G401 (cell line): ENCODE measurements at regions not wholly inside any gene's neighbourhood (a gene's known extent, or its start where the extent isn't known, plus 50 kb on each side); places are given as distances from the start of the nearest gene placed in this dataset.
"Not testable (repeated sequence)": the region's sequence is repeated elsewhere in the genome, so short reads cannot be mapped to it uniquely, and the experiment has no call there.

Experiments used
- DNase-seq: peaks from one replicate; pipeline ENCODE4 v3.0.0-alpha.2; 2015; ENCODE audit warnings: low spot score
- in situ Hi-C: cut with HindIII; loops from 2 replicates; pipeline ENCODE4 v1.10.0; 2016; ENCODE audit warnings: low sequenced_read_pairs, mixed read lengths

DNA sequence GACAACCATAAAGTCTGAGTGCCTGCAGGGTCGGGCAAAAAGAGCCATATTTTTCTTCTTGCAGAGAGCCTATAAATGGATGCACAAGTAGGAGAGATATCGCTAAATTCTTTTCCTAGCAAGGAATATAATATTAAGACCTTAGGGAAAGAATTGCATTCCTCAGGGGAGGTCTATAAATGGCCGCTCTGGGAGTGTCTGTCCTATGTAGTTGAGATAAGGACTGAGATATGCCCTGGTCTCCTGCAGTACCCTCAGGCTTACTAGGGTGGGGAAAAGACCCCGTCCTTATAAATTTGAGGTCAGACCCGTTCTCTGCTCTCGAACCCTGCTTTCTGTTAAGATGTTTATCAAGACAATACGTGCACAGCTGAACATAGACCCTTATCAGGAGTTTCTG, 250.9 kb downstream of the ANKRD50 start:
- DNase-seq, in situ Hi-C loops: not testable (repeated sequence)

DNA sequence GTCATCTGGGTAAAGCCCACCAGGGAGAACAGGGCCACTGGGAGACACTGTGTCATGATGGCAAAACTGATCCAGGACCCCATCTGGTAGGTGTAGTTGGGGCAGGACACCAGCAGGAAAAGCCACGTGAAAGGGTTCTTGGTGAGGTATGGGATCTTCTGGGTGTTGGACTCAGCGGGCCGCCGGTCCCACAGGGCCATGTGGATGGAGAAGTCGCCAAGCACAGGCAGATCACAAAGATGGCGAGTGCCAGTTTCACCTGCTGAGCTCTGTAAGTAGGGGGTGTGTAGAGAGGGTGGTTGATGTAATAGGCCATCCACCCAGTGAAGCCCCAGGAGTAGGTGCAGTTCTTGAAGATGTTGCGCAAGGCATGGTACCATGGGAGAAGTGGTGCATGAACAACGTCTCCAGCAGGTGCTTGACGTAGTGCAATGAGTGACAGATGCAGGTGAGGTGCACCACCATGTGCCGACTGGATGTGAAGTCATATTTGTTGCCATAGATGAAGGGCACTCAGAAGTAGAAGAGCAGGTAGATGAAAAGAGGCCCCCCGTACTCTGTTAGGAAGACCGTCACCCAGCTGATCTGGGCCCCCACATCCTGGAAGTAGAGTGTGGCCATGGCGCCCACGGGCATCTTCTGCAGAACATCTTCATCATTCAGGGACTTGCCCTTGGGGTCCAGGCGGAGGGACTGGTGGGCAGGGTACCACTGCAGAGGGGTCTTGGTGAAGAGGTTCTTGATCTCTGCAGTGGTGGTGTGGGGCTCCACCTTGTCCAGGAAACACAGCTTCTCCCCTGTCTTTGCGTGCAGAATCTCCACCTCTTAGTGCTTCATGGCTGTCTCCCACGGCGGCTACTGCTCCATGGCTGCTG, 249.3 kb downstream of the ANKRD50 start:
- in situ Hi-C loops = no loop called here
- DNase-seq = no peak

DNA sequence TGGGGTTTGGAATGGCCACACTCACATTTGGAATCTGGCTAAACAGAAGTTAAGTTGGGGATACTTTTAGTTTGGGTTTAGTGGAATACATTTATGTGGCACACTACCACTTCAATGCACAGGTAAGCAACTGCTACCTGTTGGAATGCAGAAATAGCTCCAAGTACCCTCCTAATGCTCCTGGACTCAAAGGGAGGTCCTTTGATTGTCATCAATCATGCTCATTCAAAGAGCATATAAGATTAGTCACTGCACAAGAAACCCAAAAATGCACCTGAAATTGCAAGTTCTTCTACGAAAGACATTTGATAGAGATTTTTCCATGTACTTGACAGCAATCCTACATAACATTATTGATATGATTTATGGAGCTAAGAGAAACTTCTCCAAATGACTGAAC, 247.7 kb downstream of the ANKRD50 start:
- in situ Hi-C loops = no loop called here
- no peak for DNase-seq

DNA sequence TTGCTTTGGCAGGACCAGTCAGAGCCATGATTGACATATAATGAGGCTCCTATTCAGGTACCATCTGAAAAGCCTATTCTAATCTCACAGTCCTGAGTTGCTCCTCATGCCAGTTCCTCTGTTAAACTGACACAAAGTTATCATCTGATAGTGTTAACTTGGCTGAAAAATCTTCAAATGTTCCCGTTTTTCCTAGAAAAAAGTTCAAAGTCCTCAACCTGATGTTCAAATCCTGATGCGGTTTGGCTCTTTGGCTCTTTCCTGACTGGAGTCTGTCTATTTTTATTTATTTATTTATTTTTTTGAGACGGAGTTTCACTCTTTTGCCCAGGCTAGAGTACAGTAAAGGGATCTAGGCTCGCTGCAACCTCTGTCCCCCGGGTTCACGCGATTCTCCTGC, 244.2 kb downstream of the ANKRD50 start:
- DNase-seq = no peak
- in situ Hi-C loops = no loop called here

DNA sequence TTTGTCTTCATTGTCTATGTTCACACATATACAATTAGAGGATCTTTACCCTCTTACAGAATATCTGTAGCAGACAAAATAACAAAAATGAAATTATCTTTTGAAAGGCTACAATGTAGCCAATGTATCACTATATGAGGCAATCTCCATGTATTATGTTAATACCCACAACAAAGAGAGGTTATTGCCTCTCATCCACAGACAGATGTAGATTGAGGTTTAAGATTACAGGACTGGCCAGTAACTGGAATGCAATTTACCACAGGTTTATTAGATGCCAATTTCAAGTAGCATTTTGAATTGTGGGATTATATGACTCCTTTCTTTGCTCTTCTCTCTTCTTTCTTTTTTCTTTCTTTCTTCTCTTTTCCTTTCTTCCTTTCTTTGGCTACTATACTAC, 242.6 kb downstream of the ANKRD50 start:
- in situ Hi-C loops = no loop called here
- no peak for DNase-seq

DNA sequence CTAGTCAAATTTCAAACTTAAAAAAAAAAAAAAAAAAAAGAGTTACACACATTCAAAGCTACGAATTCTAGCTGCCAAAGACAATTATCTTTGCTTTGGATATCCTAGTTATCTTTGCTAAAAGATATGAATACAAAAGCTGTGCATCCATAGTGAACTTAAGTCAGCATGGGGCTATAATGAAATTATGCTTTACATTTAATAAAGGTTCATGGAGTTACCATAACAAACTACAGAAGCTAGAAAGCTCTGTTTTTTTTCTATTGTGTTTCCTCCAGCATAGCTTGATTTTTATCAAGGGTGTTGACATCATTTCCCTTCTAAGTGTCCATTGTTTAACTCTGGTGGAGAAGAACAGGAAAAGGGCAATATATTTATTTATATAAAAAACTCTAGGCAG, 234.1 kb downstream of the ANKRD50 start:
- in situ Hi-C loops = no loop called here
- no peak for DNase-seq

DNA sequence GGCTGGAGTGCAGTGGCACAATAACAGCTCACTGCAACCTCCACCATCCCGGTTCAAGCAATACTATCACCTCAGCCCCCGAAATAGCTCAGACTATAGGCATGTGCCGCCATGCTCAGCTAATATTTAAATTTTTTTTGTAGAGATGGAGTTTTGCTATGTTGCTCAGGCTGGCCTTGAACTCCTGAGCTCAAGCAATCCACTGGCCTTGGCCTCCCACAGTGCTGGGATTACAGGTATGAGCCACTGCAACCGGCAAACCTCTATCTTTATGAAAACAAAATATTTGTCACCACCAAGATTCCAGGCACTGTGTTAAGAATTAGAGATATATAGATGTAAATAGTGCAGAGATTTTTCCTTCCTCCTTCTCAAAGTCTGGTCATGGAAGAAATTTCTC, 232.5 kb downstream of the ANKRD50 start:
- in situ Hi-C loops = no loop called here

DNA sequence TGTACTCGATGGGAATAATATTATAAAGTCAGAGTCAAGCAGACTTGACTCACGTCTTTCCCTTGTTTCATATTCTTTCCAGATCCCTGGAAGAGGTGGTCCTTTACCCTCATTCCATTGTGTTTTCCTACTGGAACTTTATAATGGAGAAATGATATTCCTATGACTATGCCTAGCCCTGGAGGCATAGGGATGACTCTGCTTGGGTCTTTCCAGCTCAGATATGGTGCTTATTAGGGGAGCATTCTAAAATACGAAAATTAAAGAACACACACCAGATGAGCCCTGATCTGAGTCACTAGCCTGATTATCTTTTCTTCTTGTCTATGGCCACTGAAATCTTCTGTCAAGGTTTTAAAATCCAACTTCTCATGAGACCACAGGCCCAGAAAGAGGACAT, 231.4 kb downstream of the ANKRD50 start:
- in situ Hi-C loops = no loop called here
- no peak for DNase-seq

More for the DNA sequence above, 232.5 kb downstream of the ANKRD50 start:
- DNase-seq = no peak

DNA sequence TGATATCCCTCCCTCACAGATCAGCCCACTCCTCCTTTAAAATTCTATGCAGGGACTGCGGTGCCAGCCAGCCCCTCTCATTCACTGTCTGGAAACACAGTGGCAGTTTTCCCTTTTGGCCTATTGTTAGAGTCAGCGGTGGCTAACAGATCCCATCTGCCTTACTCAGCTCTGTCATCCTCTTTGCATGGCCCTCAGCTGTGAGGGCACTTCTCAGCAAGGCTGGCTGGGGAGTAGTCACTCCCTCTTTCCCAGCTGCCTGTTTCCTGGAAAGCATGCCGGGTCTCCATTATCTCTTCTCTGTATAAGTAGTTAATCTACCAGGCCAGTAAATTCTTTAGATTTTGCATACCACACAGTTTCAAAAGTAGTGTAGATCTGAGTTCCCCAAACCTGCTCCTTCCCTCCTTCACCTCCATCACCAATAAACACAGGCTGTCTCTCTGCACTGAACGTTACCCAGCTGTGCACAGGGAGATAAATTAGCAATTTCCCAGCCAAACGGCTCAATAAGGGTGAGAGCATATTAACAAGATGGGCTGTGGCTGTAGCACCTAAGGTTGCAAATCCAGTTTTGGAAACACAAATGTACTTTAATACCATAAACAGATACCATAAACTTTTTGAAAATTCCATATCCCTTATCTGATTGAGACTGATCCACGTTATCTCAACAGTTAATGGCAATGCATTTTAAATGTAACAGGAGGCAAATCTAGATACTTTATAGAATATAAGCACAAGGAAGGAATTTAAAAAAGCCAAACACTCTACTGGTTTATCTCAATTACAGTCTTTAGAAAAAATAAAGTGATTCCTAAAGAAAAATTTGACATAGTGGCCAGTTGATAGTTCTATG, 229.3 kb downstream of the ANKRD50 start:
- in situ Hi-C loops = no loop called here
- no peak for DNase-seq

DNA sequence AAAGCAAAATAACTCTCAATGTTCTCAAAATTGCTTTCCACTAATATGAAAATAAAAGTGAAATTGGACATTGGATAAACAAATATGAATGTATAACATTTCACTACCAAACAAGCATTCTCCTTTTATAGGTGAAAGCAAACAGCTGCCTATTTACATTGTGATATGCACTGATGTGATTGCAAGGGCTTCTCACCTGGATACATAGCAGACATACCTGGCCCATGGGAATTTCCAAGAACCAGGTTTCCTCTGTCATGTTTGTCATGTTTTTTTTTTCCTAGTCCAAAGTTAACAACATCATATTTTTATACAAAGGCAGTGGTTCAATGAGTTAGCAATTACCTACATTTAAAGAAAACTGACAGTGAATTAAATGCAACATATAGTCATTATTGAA, 228.5 kb downstream of the ANKRD50 start:
- in situ Hi-C loops = no loop called here
- no peak for DNase-seq

DNA sequence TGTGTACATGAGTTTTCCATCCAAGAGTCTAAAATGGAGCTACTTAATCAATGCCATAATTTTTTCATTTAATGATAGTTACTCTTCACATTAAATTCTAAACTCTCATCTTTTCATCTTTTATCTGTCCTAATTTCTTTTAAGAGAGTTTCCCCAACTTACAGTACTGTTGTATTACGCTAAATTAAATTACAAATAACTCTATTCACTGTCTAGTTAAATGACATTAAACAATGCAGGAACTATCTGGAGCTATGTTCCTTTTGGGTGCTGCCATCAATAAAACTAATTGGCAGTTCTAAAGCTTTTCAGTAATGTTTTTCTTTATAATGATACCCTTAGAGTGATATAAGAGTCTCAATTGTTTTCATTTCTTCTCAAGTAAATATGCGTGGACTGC, 227.6 kb downstream of the ANKRD50 start:
- DNase-seq = no peak
- in situ Hi-C loops = no loop called here

DNA sequence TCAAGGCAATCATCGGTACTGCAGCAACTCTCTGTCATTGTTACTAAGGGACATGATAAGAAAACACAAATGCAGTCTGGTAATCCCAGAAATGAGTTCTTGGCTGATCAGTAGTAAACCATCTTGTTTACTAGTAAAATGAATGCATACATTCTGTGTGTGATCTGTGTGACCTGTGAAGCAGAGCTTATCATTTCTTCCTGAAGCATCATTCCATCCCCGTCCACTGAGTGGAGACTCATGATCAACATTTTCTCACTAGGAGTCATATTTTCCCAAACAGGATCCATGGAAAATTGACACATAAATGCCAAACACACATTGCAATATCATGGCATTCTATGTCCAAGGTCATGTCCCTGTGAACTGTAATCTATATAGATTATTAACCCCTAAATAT, 226.1 kb downstream of the ANKRD50 start:
- in situ Hi-C loops = no loop called here
- no peak for DNase-seq

DNA sequence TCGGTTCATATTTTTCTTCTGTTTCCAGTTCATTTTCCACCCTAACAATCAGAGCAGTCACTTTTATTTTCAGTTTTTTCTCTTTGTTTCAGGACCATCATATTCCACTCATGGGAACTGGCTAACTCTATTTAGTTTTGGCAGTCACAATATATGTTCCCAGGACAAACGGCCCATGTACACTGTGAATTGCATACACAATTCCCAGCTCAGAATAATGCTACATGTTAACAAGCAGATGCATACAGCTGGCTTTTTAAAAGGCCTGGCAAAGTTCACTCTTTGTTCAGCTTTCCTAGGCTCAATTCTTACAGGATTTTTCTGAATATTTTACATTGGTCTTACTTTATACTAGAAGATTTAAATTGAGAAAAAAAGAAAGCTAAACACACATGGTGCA, 224.9 kb downstream of the ANKRD50 start:
- DNase-seq = no peak
- in situ Hi-C loops = no loop called here

DNA sequence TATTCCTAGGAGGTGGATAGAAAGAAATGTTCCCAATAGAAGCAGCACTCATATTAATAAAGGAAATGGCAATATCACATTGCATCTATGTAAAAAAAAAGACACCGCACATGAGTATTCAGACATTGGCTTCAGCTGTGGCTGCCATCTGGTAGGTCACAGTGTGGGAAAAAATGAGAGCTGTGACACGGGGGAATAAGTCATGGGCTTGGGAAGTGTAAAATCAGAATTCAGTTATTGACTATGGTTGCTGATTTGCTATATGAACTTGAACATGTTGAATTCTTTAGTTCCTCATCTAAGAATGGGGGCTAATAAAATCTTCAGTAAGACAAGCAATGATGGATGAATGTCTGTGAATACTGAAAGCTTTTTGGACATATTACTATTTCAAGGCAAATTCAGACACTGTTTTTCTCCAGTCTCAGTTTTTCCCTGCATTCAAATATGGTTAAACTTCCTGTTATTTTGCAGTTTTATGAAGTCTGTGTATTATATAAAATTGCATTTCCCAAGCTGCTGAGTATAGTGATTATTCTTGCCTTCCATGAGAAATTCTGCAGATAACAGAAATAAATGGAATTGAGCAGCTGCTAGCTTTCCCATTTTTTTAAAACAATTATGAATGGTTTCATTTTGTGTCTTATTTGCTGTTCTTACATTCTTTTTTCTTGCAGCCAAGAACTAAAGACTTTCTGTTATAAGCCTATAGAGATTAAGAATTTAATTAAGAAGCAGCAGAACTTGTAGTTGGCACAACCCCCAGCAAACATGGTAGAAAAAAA, 221.0 kb downstream of the ANKRD50 start:
- in situ Hi-C loops = no loop called here
- no peak for DNase-seq

DNA sequence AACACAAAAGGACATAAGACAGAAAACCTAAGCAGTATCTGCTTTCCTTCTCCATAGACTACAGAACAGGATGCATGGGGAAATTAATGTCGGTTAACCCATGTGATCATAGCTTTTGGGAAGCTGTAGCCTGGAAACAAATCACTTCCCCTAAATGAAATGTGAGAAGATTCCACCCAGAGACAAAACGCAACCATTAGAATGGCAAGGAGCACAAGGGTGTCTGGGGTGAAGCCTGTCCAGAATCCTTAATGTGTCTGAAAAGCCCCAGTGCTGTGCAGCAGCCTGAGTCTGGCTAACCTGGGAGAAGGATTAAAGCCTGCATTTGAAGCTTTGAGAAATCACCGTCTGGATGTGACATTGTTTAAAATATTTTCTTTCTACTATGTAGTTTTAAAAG, 213.3 kb downstream of the ANKRD50 start:
- in situ Hi-C loops = no loop called here

DNA sequence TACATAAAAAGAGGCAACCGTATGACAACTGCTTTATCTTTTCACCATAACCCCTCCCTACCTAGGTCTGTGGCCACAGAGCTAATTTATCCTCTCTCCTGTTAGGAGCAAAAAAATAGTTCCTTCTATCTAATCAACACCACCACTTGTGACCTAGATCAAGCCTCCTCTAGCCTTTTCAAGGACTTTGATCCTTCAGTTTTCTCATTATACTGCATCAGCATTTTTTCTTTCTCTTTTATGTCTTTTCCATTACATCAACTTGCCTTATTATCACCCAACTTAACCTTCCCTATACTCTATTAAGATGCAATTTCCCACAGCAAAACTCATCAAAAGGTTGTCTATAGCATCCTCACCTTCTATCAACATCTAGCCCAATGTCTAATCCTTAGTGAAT, 211.0 kb downstream of the ANKRD50 start:
- in situ Hi-C loops = no loop called here

More for the DNA sequence above, 213.3 kb downstream of the ANKRD50 start:
- no peak for DNase-seq

DNA sequence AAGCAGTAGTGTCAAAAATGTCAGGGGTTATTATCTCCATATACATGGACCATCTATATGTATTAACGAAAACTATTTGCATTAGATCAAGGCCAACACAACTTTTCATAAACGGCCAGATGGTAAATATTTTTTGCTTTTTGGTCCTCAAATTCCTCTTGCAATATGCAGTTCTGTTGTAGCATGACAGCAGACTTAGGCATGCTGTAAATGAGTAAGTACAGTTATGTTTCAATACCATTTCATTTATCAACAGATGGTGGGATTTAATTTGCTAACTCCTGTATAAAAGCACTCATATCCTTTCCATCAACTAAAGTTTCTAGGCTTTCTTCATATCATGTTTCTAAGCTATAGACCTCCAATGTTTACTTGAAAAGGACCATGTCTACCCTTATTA, 208.1 kb downstream of the ANKRD50 start:
- in situ Hi-C loops = no loop called here
- no peak for DNase-seq

More for the DNA sequence above, 211.0 kb downstream of the ANKRD50 start:
- DNase-seq = no peak

DNA sequence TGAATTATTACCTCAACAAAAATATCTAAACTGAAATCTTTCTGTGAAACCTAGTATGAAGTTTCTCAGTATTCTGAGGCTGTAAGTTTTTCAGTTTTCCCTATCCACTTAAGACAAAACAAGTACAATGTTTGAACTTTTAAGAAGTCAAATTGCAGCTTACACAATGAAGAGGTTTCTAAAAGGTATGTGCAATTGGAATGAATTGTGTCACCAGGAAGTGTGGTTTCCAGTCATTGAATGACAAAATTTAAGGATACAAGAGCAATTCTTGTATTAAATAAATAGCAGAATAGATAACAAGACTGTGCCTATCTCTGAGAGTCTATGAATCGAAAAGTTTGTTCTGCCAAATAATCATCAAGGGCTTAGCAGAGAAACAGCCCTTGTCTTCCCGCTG, 207.3 kb downstream of the ANKRD50 start:
- in situ Hi-C loops = no loop called here
- DNase-seq = no peak

DNA sequence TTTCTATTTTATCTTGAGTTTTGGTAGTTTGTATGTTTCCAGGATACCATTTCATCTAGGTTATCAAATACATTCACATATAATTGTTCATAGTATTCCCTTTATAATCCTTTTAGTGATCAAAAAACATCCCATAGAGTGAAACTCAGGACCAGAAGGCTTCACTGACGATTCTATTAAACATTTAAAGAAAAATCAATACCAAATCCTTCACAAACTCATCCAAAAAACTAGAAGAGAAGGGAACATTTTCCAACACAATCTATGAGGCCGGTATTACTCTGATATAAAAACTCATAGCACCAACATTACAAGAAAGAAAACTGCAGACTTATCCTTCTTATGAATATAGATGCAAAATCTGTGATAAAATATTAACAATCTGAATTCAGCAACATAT, 203.4 kb downstream of the ANKRD50 start:
- in situ Hi-C loops = no loop called here
- no peak for DNase-seq

DNA sequence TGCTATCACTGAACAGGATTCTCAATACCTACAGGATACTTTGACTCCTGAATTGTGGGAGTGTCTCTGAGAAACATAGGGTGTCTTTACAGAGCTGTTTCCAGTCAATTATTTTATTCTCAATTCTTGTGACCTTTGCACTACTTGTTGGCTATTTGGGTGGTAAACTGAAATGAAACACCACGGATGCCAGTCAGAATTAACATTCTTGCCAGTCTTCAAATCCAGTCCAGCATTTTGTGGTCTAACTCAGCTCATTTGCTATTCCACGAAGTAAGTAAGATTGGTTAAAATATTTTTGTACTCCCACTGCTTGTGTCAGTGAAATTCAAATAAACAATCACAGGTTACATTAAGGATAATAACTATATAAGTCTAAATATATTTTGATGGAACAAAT, 197.9 kb downstream of the ANKRD50 start:
- DNase-seq = no peak
- in situ Hi-C loops = no loop called here
